HG02970 (cell line): ENCODE measurements at regions not wholly inside any gene's neighbourhood (a gene's known extent, or its start where the extent isn't known, plus 50 kb on each side); places are given as distances from the start of the nearest gene placed in this dataset.
"Not testable (repeated sequence)": the region's sequence is repeated elsewhere in the genome, so short reads cannot be mapped to it uniquely, and the experiment has no call there.

Experiments
- ATAC-seq: cut with Tn5 transposase; IDR thresholded peaks from one replicate; pipeline ENCODE4 v1.9.1; 2021; ENCODE audit warnings: mild to moderate bottlenecking, moderate library complexity, moderate number of reproducible peaks; ENCODE audit not compliant: unreplicated experiment, low FRiP score

DNA sequence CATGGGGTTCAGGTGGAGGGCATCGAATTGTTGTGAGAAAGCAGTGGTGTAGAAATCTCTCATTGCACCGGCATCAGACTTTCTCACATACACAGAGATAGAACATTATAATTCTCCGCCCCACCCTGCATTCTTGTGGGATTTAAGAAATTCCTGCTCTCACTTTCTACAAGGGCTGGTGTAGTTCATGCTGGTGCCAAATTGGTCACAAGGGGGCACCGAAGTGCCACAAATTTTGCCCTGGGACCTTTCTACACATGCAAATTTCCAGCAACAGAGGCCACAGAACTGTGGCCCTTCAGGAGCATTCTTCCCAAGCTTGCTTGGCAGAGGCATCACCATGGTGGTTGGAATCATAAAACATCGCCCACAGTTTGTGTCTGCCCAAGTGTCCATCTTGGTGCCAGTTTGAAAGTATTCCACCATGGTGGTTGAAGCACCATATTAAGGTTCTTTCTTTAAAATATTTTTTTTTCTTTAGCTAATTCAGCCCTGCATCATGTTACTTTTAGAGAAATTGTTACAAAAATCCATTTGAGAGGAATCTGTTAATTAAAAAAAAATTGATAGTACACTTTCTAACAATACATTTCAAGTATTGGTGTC is 521.2 kb upstream of the FANCL start:
- ATAC-seq: peak; percentile 53

- ATAC-seq: no peak
Measured at GRCh38 chr2:58757971-58758370, 516.8 kb upstream of the FANCL start.

DNA sequence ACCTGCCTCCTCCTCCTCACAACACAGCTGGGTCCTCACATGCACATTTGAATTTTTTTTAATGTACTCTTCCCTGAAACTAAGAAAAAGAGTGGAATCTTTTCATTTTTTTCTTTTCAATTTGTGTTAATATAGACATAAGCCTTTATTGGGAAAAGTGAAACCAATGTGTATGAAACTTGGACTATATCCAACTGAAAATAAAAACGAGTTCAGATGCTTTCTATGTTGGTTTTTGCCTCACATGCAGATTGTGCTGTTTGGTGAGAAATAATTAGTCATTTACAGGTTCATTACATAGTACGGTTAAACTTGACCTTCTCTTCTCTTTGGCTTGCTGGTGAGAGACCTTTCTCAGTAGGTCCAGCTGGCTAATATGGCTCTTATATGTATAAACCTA is 515.2 kb upstream of the FANCL start:
- ATAC-seq: no peak

DNA sequence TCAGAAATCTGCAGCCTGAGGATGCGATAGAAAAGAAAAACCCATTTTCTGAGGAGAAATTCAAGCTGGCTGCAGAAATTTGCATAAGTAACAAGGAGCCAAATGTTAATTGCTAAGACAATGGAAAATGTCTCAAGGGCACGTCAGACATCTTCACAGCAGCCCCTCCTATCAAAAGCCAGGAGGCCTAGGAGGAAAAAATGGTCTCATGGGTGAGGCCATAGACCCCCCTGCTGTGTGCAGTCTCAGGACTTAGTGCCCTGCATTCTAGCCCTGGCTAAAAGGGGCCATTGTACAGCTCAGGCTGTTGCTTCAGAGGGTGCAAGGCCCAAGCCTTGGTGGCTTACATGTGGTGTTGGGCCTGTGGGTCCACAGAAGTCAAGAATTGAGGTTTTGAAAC is 511.4 kb upstream of the FANCL start:
- ATAC-seq: not testable (repeated sequence)

DNA sequence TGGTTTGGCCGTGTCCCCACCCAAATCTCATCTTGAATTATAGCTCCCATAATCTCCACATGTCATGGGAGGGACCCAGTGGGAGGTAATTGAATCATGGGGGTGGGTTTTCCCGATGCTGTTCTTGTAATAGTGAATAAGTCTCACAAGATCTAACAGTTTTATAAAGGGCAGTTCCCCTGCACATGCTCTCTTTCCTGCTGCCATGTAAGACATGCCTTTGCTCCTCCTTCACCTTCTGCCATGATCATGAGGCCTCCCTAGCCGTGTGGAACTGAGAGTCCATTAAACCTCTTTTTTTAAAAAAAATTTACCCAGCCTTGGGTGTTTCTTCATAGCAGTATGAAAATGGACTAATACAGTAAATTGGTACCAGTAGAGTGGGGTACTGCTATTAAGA is 510.6 kb upstream of the FANCL start:
- not testable (repeated sequence) for ATAC-seq

DNA sequence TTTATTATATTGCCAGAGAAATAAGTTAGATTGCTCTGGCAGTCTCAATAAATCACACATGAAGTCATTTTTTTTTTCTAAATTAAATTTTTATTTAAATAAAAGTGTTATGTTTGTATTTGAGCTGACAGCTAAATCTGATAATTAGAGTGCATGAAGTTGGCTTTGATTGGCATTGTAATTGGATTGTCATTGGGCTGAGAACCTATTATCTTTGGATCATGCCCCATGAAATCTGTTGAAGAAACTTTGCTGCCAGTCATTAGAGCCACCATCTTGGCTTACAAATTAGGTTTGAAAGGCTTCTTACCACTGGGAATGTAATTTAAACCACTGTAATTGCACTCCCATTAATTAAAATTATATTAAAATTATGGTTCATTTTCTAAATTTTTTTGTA is 507.9 kb upstream of the FANCL start:
- no peak for ATAC-seq

- ATAC-seq: not testable (repeated sequence)
Measured at GRCh38 chr2:58745334-58745733, 504.2 kb upstream of the FANCL start.

DNA sequence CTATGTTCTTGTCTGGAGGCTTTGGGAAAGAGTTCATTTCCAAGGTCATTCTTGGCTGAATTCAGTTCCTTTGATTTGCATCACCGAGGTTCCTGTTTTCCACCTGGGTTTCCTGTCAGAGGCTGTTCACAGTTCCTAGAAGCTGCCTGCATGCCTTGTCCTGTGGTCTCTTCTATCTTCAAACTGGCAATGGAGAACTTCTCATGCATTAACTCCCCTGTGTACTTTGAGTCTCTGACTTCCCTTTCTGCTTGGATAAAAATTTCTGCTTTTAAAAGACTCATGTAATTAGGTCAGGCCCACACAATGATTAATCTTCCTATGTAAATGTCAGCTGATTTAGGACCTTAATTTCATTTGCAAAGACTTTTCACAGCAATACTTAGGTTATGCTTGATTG is 499.3 kb upstream of the FANCL start:
- ATAC-seq: no peak

GRCh38 chr2:58739033-58739432 is 497.9 kb upstream of the FANCL start:
- ATAC-seq: no peak

GRCh38 chr2:58734365-58734764 is 493.2 kb upstream of the FANCL start:
- ATAC-seq: no peak

DNA sequence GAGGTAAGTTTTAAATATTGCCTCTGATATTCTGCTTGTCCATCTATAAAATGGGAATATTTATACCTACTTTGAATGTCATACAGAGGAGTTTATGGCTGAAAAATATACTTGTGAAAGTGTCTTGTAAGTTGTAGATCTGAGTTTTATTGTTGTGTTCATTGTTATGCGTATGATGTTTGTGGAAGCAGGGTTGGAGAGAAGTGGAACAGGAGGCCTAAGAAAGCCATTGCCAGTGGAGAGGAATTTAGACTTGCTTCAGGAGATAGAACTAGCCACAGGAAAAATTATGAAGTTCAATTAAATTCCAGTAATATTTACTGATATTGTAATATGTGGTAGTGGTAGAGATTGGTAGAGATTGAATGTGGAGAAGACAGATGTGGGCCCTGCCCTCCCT is 491.9 kb upstream of the FANCL start:
- no peak for ATAC-seq

- ATAC-seq: no peak
Measured at GRCh38 chr2:58731488-58731869, 490.4 kb upstream of the FANCL start.

DNA sequence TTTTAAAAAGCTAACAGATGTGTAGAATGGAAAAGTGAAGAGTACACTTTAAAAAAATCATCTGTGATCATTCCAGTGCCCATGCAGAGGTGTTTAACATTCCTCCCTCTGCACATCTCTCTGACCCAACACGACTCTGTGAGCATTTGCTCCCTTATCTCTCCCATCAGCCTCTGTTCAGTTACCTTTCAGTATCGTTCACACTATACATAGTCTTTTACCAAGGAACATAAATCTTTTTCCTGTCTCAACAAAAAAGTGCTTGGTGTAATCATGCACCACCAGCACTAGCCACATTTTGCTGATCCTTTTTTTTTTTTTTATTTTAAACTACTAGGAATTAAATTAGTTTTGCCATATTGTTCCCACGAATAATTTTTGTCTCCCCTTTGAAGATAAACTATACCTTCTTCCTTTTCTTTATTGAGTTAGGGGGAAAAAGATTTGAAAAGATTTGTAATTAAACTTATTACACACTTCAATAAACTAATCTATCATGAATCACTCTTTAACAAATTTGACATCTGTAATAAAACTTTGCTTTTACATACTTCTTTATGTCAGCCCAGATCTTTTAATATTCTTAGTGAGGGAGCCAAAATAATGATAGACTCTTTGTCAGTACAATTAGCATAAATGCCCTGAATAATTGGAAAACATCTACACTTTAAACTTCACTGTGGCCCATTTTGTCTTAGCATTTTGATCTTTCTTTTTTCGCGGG is 489.8 kb upstream of the FANCL start:
- no peak for ATAC-seq

DNA sequence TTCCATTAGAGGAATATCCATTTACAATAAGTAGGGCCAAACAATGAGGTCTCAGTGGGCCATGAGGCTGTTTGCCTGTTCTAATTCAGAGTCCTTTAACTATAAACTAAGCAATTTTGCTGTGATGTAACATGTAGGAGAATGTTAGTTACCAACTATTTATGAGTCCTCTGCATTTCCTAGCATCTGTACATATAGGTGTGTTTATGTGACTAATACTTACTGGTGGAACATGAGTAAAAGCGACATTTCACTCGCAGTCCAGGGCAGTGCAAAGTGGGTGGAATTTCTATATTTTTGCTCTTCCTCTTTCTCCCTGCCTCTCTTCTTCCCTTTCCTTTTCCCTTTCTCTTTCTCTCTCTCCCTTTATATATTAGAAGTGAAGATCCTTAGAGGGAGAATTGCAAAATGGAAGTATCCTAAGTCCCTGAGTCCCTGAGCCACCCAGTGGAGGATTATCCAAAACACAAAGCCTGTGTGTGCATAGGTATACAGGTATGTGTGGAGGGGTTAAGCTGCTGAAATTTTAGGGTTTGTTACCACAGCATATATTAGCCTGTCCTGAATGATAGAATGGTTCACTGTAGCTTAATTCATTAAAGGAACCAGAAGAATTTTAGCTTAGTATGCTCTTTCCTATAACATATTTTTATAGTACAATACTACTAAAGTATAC is 487.0 kb upstream of the FANCL start:
- ATAC-seq: no peak

- no peak for ATAC-seq
Measured at GRCh38 chr2:58721912-58722591, 480.9 kb upstream of the FANCL start.

- no peak for ATAC-seq
Measured at GRCh38 chr2:58720770-58721697, 479.9 kb upstream of the FANCL start.

GRCh38 chr2:58720033-58720769 is 479.1 kb upstream of the FANCL start:
- ATAC-seq: no peak

GRCh38 chr2:58715344-58715743 is 474.2 kb upstream of the FANCL start:
- ATAC-seq: no peak

- no peak for ATAC-seq
Measured at GRCh38 chr2:58714238-58714637, 473.1 kb upstream of the FANCL start.
